ENCODE measurements at regions not wholly inside any gene's neighbourhood (a gene's known extent, or its start where the extent isn't known, plus 50 kb on each side); places are given as distances from the start of the nearest gene placed in this dataset.

- TF ChIP-seq RAD21 (conservative IDR thresholded peaks at IDR 0.05) (no peak), POLR2AphosphoS5 (IDR thresholded peaks at IDR 0.05) (no peak), CTCF (IDR thresholded peaks at IDR 0.05; ENCODE audit: poor library complexity, severe bottlenecking) (no peak), EP300 (conservative IDR thresholded peaks at IDR 0.05; ENCODE audit: poor library complexity, severe bottlenecking) (no peak), TAF1 (IDR thresholded peaks at IDR 0.05; ENCODE audit: low read depth) (no peak), REST (IDR thresholded peaks at IDR 0.05; ENCODE audit: borderline replicate concordance) (no peak), EZH2 (IDR thresholded peaks at IDR 0.05; ENCODE audit: borderline replicate concordance, insufficient read depth, low read length, poor library complexity, severe bottlenecking) (no peak), MXI1 (conservative IDR thresholded peaks at IDR 0.05; ENCODE audit: poor library complexity, severe bottlenecking) (no peak)
These were observed 545.0 kb downstream of the MTRR start for GRCh38 chr5:8413975-8414374.

All from neural cell (in vitro differentiated cells).